GM21390 (cell line): ENCODE measurements at regions not wholly inside any gene's neighbourhood (a gene's known extent, or its start where the extent isn't known, plus 50 kb on each side); places are given as distances from the start of the nearest gene placed in this dataset.
"Not testable (repeated sequence)": the region's sequence is repeated elsewhere in the genome, so short reads cannot be mapped to it uniquely, and the experiment has no call there.

ENCODE experiments used
- ATAC-seq: cut with Tn5 transposase; IDR thresholded peaks from one replicate; pipeline ENCODE4 v1.9.1; 2021; ENCODE audit not compliant: unreplicated experiment

DNA sequence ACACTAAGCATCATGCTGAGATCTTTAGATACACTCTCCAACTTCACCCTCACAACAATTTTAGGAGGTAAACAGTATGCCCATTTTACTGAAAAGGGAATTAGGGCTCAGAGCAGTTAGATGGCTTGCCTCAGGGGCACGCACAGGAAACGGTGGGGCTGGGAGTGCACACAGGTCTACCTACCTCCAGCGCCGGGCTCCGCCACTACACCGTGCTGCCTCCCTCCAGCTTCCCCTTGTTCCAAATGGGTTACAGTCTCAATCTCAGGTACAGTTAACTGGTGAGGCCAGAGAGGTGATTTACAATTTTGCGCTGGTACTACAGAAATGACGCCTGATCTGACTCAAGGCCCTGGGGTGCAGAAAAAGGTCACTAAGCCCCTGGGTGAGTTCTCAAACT is 142.0 kb downstream of the NOC3L start:
- no peak for ATAC-seq

- ATAC-seq, result no peak
Measured at GRCh38 chr10:94223702-94224370, 138.9 kb downstream of the NOC3L start.

GRCh38 chr10:94224656-94225055 is 138.1 kb downstream of the NOC3L start:
- no peak for ATAC-seq

- no peak for ATAC-seq
Measured at GRCh38 chr10:94225589-94225988, 137.2 kb downstream of the NOC3L start.

DNA sequence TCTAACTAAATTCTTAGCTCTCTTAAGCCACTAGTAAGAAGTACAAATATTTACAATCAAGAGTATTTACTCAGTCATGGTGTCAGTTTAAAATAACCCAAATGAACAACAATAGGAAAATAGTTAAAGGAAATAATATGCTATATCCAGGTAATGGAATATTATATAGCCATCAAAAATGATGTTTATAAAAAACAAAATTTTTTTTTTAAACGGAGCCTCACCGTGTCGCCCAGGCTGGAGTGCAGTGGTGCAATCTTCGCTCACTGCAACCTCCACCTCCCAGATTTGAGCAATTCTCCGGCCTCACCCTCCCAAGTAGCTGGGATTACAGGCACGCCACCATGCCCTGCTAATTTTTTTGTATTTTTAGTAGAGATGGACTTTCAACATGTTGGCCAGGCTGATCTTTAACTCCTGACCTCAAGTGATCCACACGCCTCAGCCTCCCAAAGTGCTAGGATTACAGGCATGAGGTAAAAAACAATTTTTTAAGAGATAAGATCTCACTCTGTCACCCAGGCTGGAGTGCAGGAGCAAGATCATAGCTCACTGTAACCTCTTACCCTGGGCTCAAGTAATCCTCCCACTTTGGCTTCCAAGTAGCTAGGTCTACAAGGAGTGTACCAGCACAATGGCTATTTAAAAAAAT is 132.5 kb downstream of the NOC3L start:
- no peak for ATAC-seq

DNA sequence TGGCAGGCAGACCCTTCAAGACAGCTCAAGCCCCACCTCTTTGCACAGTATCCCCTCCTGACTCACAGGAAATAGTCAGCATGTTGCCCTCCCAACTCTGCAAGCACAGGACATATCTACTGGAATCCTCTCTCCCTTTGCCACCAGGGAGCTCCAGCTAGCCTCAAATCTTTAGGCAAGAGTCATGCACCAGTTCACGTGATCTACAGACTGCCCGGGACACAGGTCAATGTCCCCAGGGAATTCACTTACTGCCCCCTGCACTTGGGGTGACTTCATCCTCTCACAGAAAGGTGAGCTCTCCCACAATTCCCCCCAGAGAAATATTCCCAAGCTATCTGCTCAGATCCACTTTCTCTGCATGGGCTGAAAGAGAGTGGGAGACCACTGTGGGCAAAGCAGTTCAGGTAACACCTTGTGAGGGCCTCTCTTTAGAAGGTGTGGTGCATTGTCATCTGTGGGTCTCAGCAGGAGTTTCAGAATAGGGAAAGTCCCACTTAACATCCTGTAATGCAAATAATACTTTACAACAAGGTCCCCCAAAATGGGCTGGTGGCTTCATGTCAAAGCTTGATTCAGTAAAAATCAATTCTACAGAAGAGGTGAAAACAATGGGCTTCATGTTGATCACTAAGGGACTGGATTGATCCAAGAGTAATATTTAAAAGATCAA is 129.9 kb downstream of the NOC3L start:
- ATAC-seq, result no peak

GRCh38 chr10:94235461-94235860 is 127.3 kb downstream of the NOC3L start:
- no peak for ATAC-seq

GRCh38 chr10:94238006-94238617 is 124.6 kb downstream of the NOC3L start:
- no peak for ATAC-seq

DNA sequence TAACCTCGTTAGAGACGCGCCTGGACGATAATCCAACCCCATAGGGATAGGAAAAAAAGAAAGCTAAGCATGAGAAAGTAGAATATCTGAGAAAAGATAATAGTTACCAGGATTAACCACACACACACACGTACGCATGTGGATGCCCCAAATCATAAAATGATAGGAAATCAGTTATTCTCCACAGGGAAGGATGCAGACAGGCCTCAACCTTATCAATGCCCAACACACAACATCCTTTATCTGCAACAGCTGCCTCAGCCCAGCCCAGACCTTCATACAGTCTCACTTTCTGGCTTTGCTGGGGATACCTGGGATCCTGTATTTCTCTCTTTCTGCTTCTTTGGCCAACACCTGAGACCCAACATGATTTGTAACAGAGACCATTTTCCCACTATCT is 123.0 kb downstream of the NOC3L start:
- no peak for ATAC-seq

DNA sequence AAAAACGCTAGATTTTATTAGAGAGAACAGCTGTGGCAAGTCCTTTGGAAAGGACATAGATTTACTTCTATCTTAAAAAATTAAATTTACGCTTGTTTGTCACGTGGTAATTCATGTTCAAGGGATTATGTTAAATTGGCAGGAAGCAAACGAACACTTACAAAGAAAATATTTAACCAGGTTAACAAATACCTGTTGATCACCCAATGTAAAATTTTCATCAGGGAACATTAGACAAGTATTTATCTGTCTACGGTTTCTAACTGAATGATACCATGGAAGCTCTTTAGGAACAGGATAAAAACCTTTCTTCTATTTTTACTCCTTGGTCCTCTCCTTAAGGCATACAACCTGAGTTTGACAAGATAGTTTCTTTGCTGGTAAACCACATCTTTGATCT is 122.2 kb downstream of the NOC3L start:
- ATAC-seq, result no peak

DNA sequence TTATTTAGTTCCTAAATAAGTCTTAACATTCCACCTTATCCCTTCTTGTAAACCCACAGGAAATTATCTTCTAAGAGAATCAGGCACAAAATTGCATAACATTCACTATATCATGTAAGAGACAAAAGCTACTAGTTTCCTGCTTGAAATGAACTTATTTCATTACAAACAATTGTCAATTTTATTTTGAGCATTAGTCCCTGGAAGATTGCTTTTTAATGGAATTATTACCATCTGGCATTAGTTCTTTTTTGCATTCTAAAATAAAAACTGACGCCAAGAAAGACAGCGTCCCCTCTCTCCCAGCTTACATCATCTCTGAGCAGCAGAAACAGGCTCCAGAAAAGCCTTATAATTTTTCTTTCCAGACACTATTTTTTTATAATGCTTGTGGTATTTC is 121.8 kb downstream of the NOC3L start:
- ATAC-seq, result no peak

DNA sequence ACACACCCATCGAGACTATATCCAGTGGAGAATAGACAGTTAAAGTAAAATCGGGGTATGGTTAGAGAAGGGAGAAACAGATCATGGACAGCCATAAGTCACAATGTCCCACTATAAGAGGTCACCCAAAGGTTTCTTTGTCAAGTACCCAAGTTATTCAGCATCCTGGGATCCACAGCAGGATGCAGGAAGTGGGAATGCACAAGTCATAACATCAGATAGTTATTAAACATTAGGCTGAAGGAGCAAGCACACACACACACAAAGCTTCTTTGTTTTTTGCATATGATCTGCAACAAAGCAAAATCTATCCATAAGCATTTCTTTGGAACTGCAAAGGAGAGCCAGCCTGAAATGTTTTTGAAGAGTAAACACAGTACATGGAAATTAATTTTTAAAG is 111.6 kb downstream of the NOC3L start:
- no peak for ATAC-seq

DNA sequence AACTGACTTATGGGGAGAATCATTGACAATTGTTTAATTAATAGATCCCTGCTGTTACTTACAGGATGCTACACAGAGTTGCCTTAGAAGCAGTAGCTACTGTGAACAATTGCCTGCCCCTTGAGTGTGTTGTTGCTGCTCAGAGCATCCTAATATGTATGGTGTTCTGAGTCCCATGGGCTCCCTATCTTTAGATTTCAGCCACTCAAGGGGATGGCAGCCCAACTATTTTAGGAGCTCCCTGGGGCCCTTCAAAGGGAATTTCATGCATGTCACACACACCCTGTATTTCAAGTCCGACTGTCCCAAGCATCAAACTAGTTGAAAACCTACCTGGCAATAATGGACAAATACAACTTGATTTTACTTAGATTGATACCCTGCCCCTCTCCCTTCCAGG is 111.2 kb downstream of the NOC3L start:
- ATAC-seq, result no peak

DNA sequence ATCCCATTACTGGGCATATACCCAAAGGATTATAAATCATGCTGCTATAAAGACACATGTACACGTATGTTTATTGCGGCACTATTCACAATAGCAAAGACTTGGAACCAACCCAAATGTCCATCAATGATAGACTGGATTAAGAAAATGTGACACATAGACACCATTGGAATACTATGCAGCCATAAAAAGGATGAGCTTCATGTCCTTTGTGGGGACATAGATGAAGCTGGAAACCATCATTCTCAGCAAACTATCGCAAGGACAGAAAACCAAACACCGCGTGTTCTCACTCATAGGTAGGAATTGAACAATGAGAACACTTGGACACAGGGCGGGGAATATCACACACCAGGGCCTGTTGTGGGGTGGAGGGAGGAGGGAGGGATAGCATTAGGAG is 105.3 kb downstream of the NOC3L start:
- ATAC-seq, result not testable (repeated sequence)

GRCh38 chr10:94260455-94260854 is 102.3 kb downstream of the NOC3L start:
- no peak for ATAC-seq

- no peak for ATAC-seq
Measured at GRCh38 chr10:94264085-94264484, 98.7 kb downstream of the NOC3L start.

DNA sequence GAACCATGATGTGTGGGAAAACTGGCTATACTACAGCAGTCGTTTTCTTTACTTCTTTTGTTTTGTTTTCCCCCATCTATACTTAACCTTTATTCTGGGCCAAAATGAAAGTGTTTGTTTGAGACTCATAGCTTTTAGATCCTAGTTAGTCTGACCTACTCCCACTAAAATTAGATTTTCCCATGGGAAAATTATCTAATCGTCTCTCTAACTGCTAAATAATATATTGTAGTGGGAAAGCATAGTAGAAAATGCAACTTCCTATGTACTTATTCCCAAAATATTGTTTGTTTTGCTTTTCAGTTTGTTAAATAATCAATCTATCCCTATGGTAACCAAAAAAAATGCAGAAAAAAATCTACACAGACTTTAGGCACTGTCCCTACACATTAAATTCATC is 96.6 kb downstream of the NOC3L start:
- no peak for ATAC-seq

- ATAC-seq, result no peak
Measured at GRCh38 chr10:94268652-94269051, 94.1 kb downstream of the NOC3L start.

DNA sequence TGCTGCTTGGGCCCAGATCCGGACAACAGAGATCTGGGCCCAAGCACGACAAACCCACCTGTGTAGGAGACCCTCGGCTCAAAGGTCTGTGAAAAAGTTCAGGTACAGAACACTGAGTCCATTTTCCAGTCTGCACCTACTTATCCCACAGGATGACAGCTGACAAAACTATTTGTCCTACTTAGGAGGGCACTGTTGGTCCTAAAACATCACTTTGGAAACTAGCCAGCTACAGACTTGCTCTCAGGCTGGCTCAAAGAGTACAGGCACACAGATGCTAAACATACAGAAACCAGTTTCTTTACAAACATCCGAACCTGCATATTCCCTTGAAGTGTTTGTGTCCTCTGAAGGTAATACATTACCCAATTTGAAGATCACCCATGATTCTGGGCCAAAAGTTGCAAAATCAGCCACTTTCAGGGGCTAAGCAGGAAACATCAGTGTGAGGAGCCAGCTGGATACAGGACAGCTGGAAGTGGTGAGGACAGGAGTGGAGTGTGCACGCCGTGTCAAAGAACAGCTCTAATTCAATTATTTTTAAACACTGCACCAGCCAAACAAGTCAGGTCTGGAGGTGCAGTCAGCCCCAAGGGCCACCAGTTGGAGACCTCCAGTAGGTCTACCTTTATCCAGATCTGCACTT is 88.5 kb downstream of the NOC3L start:
- ATAC-seq, result no peak

DNA sequence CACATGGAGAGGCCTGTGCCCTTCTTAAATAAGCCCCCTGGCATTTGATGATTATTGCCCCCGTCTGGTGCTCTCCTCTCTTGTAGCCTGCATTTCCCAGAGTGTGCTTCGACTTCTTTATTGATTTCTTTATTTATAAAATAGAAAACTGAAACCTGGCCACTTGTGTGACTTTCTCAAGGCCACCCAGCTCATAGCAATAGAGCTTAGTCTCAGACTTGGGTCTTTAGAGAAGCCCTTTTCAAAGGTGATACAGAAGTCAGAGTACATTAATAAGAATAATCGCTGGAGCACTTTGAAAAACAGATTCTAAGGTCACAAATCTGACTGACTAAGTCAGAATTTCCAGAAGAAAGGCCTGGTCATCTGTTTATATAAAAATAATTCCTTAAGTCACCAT is 86.6 kb downstream of the NOC3L start:
- no peak for ATAC-seq

GRCh38 chr10:94277450-94277849 is 85.3 kb downstream of the NOC3L start:
- no peak for ATAC-seq
